ENCODE measurements at regions not wholly inside any gene's neighbourhood (a gene's known extent, or its start where the extent isn't known, plus 50 kb on each side); places are given as distances from the start of the nearest gene placed in this dataset.

DNA sequence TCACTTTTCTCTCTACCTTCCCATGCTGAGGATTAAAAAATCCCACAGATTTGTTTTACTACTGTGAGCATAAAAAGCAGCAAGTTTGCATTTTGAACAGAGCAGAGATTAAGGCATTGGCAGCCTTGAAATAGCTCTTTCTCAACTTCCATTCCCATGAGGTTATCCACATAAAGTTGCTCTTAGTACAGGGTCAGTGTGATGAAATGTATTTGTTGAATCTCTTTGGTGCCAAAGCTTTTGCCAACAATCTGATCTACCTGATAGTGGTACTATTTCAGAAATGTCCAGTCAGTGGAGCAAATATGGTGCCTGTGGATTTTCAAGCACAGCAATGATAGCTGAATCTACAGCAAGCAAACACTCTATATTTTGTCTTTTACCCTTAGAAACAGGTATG, 254.8 kb downstream of the INHBA start:
- no peak for DNase-seq (ENCODE audit: extremely low spot score)
- no peak for TF ChIP-seq CTCF (IDR thresholded peaks at IDR 0.05; ENCODE audit: control extremely low read depth, extremely low read depth, low read depth, missing control alignments)
- POLR2A ChIA-PET: no interaction called here
- CTCF ChIA-PET: interaction anchor here (0.9 kb wide), 1 partner anchor 16 kb away, joined by 3 read pairs; no protein-coding TSS in a partner anchor

GRCh38 chr7:41447450-41448042, 255.3 kb downstream of the INHBA start:
- TF ChIP-seq CTCF (IDR thresholded peaks at IDR 0.05; ENCODE audit: control extremely low read depth, extremely low read depth, low read depth, missing control alignments): no peak
- POLR2A ChIA-PET: no interaction called here
- DNase-seq (ENCODE audit: extremely low spot score): no peak
- CTCF ChIA-PET: no interaction called here

DNA sequence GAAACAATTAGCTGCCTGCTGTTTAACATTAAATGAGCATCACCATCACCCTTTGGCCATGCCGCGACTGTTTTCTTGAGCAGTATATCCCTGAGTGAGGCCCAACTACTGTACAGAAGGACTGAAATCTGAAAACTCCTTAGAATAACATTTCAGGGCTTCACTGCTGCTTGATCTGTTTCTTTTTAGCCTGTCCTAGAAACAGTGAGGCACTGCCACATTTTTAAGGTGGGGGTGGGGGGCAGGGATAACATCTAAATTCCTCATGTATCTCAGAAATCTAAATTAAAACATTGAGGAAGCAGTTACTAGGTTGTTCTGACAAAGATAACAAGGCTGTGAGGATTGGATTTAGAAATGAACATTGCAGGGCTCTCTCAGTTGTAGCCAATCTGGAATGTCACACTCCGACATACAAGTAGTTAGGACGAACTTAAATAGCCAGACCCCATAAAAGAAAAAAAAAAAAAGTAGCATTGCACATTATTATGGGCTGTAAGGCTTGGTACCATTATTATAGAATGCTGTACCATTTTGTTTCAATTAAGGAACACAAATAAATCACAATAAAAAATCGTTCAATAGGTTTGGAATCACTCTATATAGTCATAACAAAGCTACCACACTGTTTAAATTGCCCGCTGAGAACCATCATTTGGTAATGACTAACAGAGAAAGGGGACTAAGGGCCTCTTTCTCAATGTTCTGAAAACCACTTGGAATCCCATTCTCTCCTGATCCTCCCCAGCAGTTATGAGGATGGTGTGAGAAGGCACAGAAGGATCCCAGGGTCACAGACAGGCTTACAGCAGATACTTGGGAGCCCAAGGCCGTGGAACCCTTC, 256.1 kb downstream of the INHBA start:
- POLR2A ChIA-PET: no interaction called here
- no peak for TF ChIP-seq CTCF (IDR thresholded peaks at IDR 0.05; ENCODE audit: control extremely low read depth, extremely low read depth, low read depth, missing control alignments)
- no peak for DNase-seq (ENCODE audit: extremely low spot score)
- CTCF ChIA-PET: no interaction called here

DNA sequence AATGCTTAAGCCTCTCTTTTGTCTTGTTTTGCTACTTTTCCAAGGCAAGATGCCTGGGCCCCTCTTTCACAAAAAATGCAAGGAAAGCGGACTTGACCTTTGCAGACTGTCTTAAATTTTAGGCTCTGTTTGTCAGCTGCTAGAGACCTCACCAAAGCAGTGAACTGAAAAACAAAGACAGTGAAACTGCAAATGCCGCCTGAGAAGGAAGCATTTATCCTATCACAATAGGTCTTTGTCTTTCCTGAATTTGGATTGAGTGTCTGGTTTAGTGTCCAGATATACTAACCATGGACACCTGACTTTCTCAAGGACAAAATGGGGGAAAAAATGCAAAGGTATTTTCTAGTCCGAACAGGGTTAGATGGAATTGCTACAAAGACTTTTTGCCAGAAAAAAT, 256.9 kb downstream of the INHBA start:
- ChIA-PET POLR2A (no interaction called here), CTCF (no interaction called here)
- TF ChIP-seq CTCF (IDR thresholded peaks at IDR 0.05; ENCODE audit: control extremely low read depth, extremely low read depth, low read depth, missing control alignments): no peak
- no peak for DNase-seq (ENCODE audit: extremely low spot score)

GRCh38 chr7:41445432-41445831, 257.5 kb downstream of the INHBA start:
- CTCF ChIA-PET: interaction anchor here (1.6 kb wide), 1 partner anchor 16 kb away, joined by 4 read pairs; no protein-coding TSS in a partner anchor
- POLR2A ChIA-PET: no interaction called here
- DNase-seq (ENCODE audit: extremely low spot score): no peak
- no peak for TF ChIP-seq CTCF (IDR thresholded peaks at IDR 0.05; ENCODE audit: control extremely low read depth, extremely low read depth, low read depth, missing control alignments)

DNA sequence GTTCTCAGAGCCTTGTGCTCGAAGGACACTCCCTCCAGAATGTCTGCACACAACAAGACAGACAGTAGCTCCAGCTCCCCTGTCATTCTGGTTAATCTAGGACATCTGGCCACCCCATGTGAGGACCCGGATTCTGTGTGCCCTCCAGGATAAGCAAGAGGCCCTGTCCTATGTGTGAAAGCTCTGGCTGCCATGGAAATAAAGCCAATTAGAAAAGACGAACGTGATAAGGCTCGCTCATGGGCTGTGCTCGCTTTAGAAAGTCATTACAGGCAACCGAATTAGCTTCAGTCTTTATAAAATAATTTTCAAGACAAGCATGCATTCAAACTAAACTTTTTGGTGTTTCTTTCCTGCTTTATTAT, 263.4 kb downstream of the INHBA start:
- TF ChIP-seq CTCF (IDR thresholded peaks at IDR 0.05; ENCODE audit: control extremely low read depth, extremely low read depth, low read depth, missing control alignments): no peak
- DNase-seq (ENCODE audit: extremely low spot score): no peak
- CTCF ChIA-PET: interaction anchor here (0.9 kb wide), 1 partner anchor 51 kb away, joined by 3 read pairs; no protein-coding TSS in a partner anchor
- POLR2A ChIA-PET: no interaction called here

All from GM10248 (cell line).